Lung (tissue), 11 donors: ENCODE measurements at regions not wholly inside any gene's neighbourhood (a gene's known extent, or its start where the extent isn't known, plus 50 kb on each side); places are given as distances from the start of the nearest gene placed in this dataset.

Experiments
- ATAC-seq: fragments of 200-7000 bp; cut with Tn5 transposase; one replicate; pipeline ENCODE4 v1.9.1; 2020; ENCODE audit warnings: moderate number of reproducible peaks; ENCODE audit not compliant: insufficient read depth, low FRiP score
- DNase-seq, 3 donors: peaks; one replicate each; pipeline ENCODE4 v3.0.0-alpha.2; 2013 to 2017
- H3K27ac ChIP-seq, 2 donors: one replicate each; pipeline ENCODE4 v1.5.1; 2013; ENCODE audit warnings: mild to moderate bottlenecking in 2 of 2, moderate library complexity in 2 of 2, control low read depth in 1 of 2, inconsistent platforms in 1 of 2, low read depth in 1 of 2, low read length in 1 of 2
- H3K27me3 ChIP-seq, 3 donors: one replicate each; pipeline ENCODE4 v1.5.1; 2013; ENCODE audit warnings: low read length in 2 of 3; ENCODE audit not compliant: control insufficient read depth in 3 of 3, insufficient read depth in 3 of 3
- H3K36me3 ChIP-seq, 4 donors: one replicate each; pipeline ENCODE4 v1.5.1; 2013; ENCODE audit warnings: low read length in 4 of 4, mild to moderate bottlenecking in 1 of 4, moderate library complexity in 1 of 4; ENCODE audit not compliant: control insufficient read depth in 4 of 4, insufficient read depth in 4 of 4
- H3K4me1 ChIP-seq, 5 donors: one replicate each; pipeline ENCODE4 v1.5.1; 2013; ENCODE audit warnings: low read length in 5 of 5, mild to moderate bottlenecking in 2 of 5, moderate library complexity in 1 of 5; ENCODE audit not compliant: control insufficient read depth in 5 of 5, insufficient read depth in 5 of 5
- H3K4me3 ChIP-seq: one replicate; pipeline ENCODE4 v1.5.1; 2013; ENCODE audit warnings: mild to moderate bottlenecking, control low read depth, moderate library complexity
- H3K9ac ChIP-seq, 2 donors: one replicate each; pipeline ENCODE4 v1.5.1; 2013; ENCODE audit warnings: low read length in 2 of 2, control low read depth in 1 of 2; ENCODE audit not compliant: insufficient read depth in 1 of 2
- H3K9me3 ChIP-seq, 4 donors: one replicate each; pipeline ENCODE4 v1.5.1; 2013; ENCODE audit warnings: low read length in 3 of 4, mild to moderate bottlenecking in 1 of 4, moderate library complexity in 1 of 4; ENCODE audit not compliant: control insufficient read depth in 4 of 4, insufficient read depth in 3 of 4
- WGBS, 2 donors: extraction: QIAGEN DNeasy Blood & Tissue Kit; methylation state at CpG; one replicate each; pipeline ENCODE4 v1.1.7; 2013; 5-methylcytosine and 5-hydroxymethylcytosine counted together
- TF ChIP-seq, protein P1 (sequence below): IDR thresholded peaks from 2 replicates; pipeline ENCODE4 v1.5.1; 2012; ENCODE audit warnings: mild to moderate bottlenecking; ENCODE audit errors: control extremely low read depth, extremely low read depth
- donor health status: control.
- donor health status: control.
- donor health status: Bipolar disorder and iron deficiency.
- donor health status: healthy.
- donor health status: DM: yes; HTN: yes; CAD: no.

DNA sequence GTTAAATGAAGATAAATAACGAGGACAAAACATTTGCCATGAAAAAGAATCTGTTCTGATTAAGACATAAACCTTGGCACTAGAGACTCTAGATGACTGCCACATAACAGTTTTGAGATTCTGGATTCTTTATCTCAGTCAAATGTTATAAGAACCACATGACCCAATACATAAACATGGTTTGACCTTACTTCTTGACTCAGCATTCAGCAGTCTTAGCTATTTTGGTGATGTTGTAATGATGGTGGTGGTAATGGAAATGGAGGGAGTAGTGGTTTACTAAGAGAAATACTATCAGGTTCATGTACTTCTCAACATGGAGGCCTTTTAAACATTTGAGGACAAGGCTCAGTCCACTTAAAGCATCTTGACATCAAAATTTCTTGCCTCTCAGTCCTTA is 925.4 kb downstream of the CDH11 start:
- no peaks in the 10 kb centered on the region for H3K36me3 ChIP-seq
- DNase-seq (no peak), ATAC-seq (no peak)
- 54 to 57% methylated on average over 1 of the region's 1 CpG for WGBS, 2 donors
- no peak overlapping the region for H3K9ac ChIP-seq
- TF ChIP-seq, protein P1, sequence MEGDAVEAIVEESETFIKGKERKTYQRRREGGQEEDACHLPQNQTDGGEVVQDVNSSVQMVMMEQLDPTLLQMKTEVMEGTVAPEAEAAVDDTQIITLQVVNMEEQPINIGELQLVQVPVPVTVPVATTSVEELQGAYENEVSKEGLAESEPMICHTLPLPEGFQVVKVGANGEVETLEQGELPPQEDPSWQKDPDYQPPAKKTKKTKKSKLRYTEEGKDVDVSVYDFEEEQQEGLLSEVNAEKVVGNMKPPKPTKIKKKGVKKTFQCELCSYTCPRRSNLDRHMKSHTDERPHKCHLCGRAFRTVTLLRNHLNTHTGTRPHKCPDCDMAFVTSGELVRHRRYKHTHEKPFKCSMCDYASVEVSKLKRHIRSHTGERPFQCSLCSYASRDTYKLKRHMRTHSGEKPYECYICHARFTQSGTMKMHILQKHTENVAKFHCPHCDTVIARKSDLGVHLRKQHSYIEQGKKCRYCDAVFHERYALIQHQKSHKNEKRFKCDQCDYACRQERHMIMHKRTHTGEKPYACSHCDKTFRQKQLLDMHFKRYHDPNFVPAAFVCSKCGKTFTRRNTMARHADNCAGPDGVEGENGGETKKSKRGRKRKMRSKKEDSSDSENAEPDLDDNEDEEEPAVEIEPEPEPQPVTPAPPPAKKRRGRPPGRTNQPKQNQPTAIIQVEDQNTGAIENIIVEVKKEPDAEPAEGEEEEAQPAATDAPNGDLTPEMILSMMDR = no peak
- H3K4me1 ChIP-seq = no peaks in the 10 kb centered on the region
- H3K9me3 ChIP-seq = no peaks in the 10 kb centered on the region
- no peaks in the 10 kb centered on the region for H3K27me3 ChIP-seq
- H3K27ac ChIP-seq = no peak overlapping the region
- H3K4me3 ChIP-seq = no peak overlapping the region

DNA sequence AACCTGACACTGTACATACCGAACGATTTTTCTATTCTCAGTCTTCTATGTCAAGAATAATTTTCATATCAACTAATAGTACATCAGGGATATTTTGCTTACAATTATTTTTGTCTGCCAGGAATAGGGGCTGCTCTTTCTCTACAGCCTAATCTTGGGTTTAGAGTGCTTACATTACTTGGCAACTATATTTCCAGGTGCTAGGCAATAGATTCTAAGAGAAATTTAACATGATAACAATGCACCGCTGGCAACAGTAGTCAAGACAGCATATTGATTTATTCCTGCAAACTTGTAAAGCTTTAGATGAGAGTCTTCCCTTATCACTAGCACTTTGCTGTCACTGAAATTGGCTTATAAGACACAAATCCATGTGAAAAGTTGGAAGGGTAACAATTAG is 935.9 kb downstream of the CDH11 start:
- DNase-seq (no peak), ATAC-seq (no peak)
- no peak overlapping the region for H3K27ac ChIP-seq
- TF ChIP-seq, protein P1 = no peak
- H3K4me3 ChIP-seq = no peak overlapping the region
- 72 to 73% methylated on average over 3 of the region's 3 CpGs for WGBS, 2 donors
- H3K36me3 ChIP-seq = no peaks in the 10 kb centered on the region
- H3K27me3 ChIP-seq = no peaks in the 10 kb centered on the region
- H3K9me3 ChIP-seq = no peaks in the 10 kb centered on the region
- no peak overlapping the region for H3K9ac ChIP-seq
- H3K4me1 ChIP-seq = peaks cover 0 to 12% (median 0%) of the 10 kb centered on the region in 5 donors

DNA sequence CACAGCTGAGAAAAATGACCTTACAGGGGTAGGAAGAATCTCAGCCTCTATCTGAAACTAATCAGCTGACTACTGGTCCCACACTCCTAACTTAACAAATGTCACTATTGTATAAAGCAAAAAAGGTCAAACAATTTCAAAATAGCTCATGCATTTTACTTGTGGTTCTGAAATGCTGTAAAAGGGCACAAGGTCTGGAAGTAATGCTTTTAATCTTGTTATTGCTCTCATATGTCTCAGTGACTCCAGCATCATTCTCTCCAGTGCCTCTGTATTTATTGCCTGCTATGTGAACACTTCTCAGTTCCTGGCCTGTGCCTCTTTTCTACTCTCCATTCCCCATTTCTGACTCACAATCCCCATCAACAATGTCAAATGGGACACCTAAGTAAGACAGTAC is 937.7 kb downstream of the CDH11 start:
- Histone ChIP-seq H3K27me3 (no peaks in the 10 kb centered on the region), H3K27ac (no peak overlapping the region), H3K4me1 (peaks cover 0 to 12% (median 0%) of the 10 kb centered on the region in 5 donors), H3K36me3 (no peaks in the 10 kb centered on the region), H3K9me3 (no peaks in the 10 kb centered on the region), H3K4me3 (no peak overlapping the region), H3K9ac (no peak overlapping the region)
- TF ChIP-seq, protein P1 = no peak
- no peak for ATAC-seq
- no peak for DNase-seq

DNA sequence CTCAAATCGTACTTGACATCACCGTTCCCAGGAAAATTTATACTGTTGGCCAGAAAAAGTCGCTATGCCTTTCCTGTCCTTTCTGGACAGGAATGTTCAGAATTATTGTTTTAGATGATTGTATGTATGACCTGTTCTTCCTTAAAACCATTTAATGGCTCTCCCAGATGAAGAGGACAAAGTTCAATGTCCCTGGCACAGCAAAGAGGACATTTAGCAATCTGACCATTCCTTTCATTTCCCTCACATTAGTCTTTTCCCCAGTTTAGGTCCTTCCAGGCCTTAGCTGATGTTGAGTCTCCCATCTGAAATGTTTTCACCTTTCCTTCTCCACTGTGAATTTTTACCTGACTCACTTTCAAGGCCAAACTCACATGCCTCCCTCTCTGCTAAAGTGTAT is 938.9 kb downstream of the CDH11 start:
- no peak overlapping the region for H3K9ac ChIP-seq
- H3K4me3 ChIP-seq = no peak overlapping the region
- DNase-seq (no peak), ATAC-seq (no peak)
- H3K36me3 ChIP-seq = no peaks in the 10 kb centered on the region
- H3K27me3 ChIP-seq = no peaks in the 10 kb centered on the region
- 83 to 86% methylated on average over 3 of the region's 3 CpGs for WGBS, 2 donors
- peaks cover 0 to 12% (median 0%) of the 10 kb centered on the region in 5 donors for H3K4me1 ChIP-seq
- H3K27ac ChIP-seq = no peak overlapping the region
- H3K9me3 ChIP-seq = peaks cover 0 to 7% (median 3%) of the 10 kb centered on the region in 4 donors
- TF ChIP-seq, protein P1 = no peak
